OCI-LY1 (cell line): ENCODE measurements at regions not wholly inside any gene's neighbourhood (a gene's known extent, or its start where the extent isn't known, plus 50 kb on each side); places are given as distances from the start of the nearest gene placed in this dataset.

Experiments used
- EZH2 ChIP-seq: fragments of 200-600 bp; sonication (generic), shearing (Covaris generic); IDR thresholded peaks from 2 replicates; pipeline ENCODE4 v1.8.0; 2017; ENCODE audit warnings: borderline replicate concordance, mixed run types, mild to moderate bottlenecking, antibody characterized with exemption, low read length, moderate library complexity, mixed read lengths
- TF ChIP-seq, protein P1 (sequence below): fragments of 200-600 bp; sonication (generic), shearing (Covaris generic); IDR thresholded peaks from 2 replicates; pipeline ENCODE4 v1.5.1; 2017; ENCODE audit warnings: mild to moderate bottlenecking, antibody characterized with exemption, low read length, moderate library complexity, mixed read lengths

DNA sequence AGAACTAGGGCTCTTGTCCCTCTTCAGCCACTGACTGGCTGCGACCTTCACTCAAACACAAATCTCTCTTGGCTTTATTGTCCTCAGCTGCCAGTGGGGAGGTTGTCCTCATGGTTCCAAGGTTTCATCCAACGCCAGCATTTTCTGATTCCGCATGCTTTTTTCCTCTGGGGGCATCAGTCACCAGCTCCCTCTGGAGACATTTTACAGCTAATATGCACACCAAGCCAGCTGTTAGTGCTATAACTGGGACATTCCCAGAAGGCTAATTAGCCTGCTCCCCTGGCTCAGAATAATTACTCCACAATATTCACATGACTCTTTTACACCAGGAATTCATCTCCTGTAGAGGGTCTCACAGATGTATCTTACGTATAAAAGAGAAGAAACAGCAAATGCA is 193.6 kb upstream of the ANKRD55 start:
- TF ChIP-seq, protein P1, sequence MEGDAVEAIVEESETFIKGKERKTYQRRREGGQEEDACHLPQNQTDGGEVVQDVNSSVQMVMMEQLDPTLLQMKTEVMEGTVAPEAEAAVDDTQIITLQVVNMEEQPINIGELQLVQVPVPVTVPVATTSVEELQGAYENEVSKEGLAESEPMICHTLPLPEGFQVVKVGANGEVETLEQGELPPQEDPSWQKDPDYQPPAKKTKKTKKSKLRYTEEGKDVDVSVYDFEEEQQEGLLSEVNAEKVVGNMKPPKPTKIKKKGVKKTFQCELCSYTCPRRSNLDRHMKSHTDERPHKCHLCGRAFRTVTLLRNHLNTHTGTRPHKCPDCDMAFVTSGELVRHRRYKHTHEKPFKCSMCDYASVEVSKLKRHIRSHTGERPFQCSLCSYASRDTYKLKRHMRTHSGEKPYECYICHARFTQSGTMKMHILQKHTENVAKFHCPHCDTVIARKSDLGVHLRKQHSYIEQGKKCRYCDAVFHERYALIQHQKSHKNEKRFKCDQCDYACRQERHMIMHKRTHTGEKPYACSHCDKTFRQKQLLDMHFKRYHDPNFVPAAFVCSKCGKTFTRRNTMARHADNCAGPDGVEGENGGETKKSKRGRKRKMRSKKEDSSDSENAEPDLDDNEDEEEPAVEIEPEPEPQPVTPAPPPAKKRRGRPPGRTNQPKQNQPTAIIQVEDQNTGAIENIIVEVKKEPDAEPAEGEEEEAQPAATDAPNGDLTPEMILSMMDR: no peak
- no peak for TF ChIP-seq EZH2
